Neural cell (in vitro differentiated cells): ENCODE measurements at regions not wholly inside any gene's neighbourhood (a gene's known extent, or its start where the extent isn't known, plus 50 kb on each side); places are given as distances from the start of the nearest gene placed in this dataset.

Source experiments
- H2AFZ ChIP-seq: fragments of 200-600, 300-800 bp; sonication (generic), shearing (Covaris generic); 2 replicates; pipeline ENCODE4 v1.6.0; 2014; ENCODE audit warnings: low read depth, mild to moderate bottlenecking, antibody characterized with exemption, low read length, moderate library complexity
- H3F3A ChIP-seq: fragments of 200-600 bp; shearing (Covaris generic); 2 replicates; pipeline ENCODE4 v1.6.1; 2016; ENCODE audit warnings: mild to moderate bottlenecking, moderate library complexity, mixed read lengths, antibody characterized with exemption, low read length; ENCODE audit not compliant: insufficient read depth, poor library complexity, severe bottlenecking
- H3K27ac ChIP-seq: fragments of 200-600, 300-800 bp; sonication (generic), shearing (Covaris generic); 2 replicates; pipeline ENCODE4 v1.5.1; 2014; ENCODE audit warnings: mild to moderate bottlenecking, low read length, moderate library complexity
- H3K27me3 ChIP-seq: fragments of 300-800, 200-600 bp; sonication (generic), shearing (Covaris generic); 2 replicates; pipeline ENCODE4 v1.6.0; 2014; ENCODE audit warnings: mild to moderate bottlenecking, low read depth, low read length, moderate library complexity; ENCODE audit not compliant: insufficient read depth
- H3K36me3 ChIP-seq: fragments of 300-800, 200-600 bp; sonication (generic), shearing (Covaris generic); 2 replicates; pipeline ENCODE4 v1.5.1; 2014; ENCODE audit warnings: mild to moderate bottlenecking, antibody characterized with exemption, low read length, moderate library complexity; ENCODE audit not compliant: insufficient read depth
- H3K4me2 ChIP-seq: fragments of 300-800, 200-600 bp; sonication (generic), shearing (Covaris generic); 2 replicates; pipeline ENCODE4 v1.6.0; 2014; ENCODE audit warnings: mild to moderate bottlenecking, low read length
- H3K4me3 ChIP-seq: fragments of 300-800, 200-600 bp; sonication (generic), shearing (Covaris generic); 2 replicates; pipeline ENCODE4 v1.5.1; 2014; ENCODE audit warnings: mild to moderate bottlenecking, low read length, moderate library complexity
- H3K79me2 ChIP-seq: fragments of 200-600 bp; shearing (Covaris generic); replicated peaks from 2 replicates; pipeline ENCODE4 v1.6.0; 2014; ENCODE audit warnings: mild to moderate bottlenecking, low read length, moderate library complexity; ENCODE audit not compliant: insufficient read depth
- H3K9ac ChIP-seq: fragments of 300-800, 200-600 bp; sonication (generic), shearing (Covaris generic); 2 replicates; pipeline ENCODE4 v1.6.1; 2016; ENCODE audit warnings: mild to moderate bottlenecking, low read length, mixed read lengths
- H3K9me2 ChIP-seq: fragments of 200-600 bp; shearing (Covaris generic); 2 replicates; pipeline ENCODE4 v1.6.1; 2016; ENCODE audit warnings: mild to moderate bottlenecking, low read length, mixed read lengths; ENCODE audit not compliant: insufficient read depth
- H3K9me3 ChIP-seq: fragments of 200-600, 300-800 bp; sonication (generic), shearing (Covaris generic); 2 replicates; pipeline ENCODE4 v1.6.1; 2016; ENCODE audit warnings: mild to moderate bottlenecking, mixed run types, low read length, moderate library complexity, mixed read lengths
- H4K20me1 ChIP-seq: fragments of 200-600 bp; shearing (Covaris generic); 2 replicates; pipeline ENCODE4 v1.6.1; 2016; ENCODE audit warnings: mild to moderate bottlenecking, mixed run types; ENCODE audit not compliant: insufficient read depth
- EP300 ChIP-seq: fragments of 450-650 bp; conservative IDR thresholded peaks from 2 replicates; pipeline ENCODE4 v1.6.1; 2014; ENCODE audit warnings: antibody characterized with exemption, mild to moderate bottlenecking, moderate library complexity; ENCODE audit not compliant: poor library complexity, severe bottlenecking
- EZH2 ChIP-seq: fragments of 200-600, 300-800 bp; shearing (Covaris generic), sonication (generic); IDR thresholded peaks from 2 replicates; pipeline ENCODE4 v1.6.1; 2014; ENCODE audit warnings: antibody characterized with exemption, low read length, borderline replicate concordance, mild to moderate bottlenecking; ENCODE audit not compliant: insufficient read depth, poor library complexity, severe bottlenecking
- MXI1 ChIP-seq: fragments of 450-650 bp; conservative IDR thresholded peaks from 2 replicates; pipeline ENCODE4 v1.6.1; 2014; ENCODE audit warnings: antibody characterized with exemption, mild to moderate bottlenecking; ENCODE audit not compliant: poor library complexity, severe bottlenecking
- POLR2AphosphoS5 ChIP-seq: IDR thresholded peaks from 2 replicates; pipeline ENCODE4 v1.6.1; 2012
- RAD21 ChIP-seq: fragments of 450-650 bp; conservative IDR thresholded peaks from 2 replicates; pipeline ENCODE4 v1.6.1; 2014; ENCODE audit warnings: antibody characterized with exemption, mild to moderate bottlenecking, moderate library complexity
- SMC3 ChIP-seq: fragments of 450-650 bp; conservative IDR thresholded peaks from 2 replicates; pipeline ENCODE4 v1.6.1; 2014; ENCODE audit warnings: antibody characterized with exemption, mild to moderate bottlenecking, moderate library complexity; ENCODE audit not compliant: poor library complexity
- TAF1 ChIP-seq: IDR thresholded peaks from 2 replicates; pipeline ENCODE4 v1.6.1; 2012; ENCODE audit warnings: low read depth
- TF ChIP-seq, protein P1 (sequence below): fragments of 450-650 bp; IDR thresholded peaks from 2 replicates; pipeline ENCODE4 v1.5.1; 2014; ENCODE audit warnings: antibody characterized with exemption, mild to moderate bottlenecking, moderate library complexity; ENCODE audit not compliant: poor library complexity, severe bottlenecking
- TF ChIP-seq, protein P2 (sequence below): IDR thresholded peaks from 2 replicates; pipeline ENCODE4 v1.6.1; 2012; ENCODE audit warnings: borderline replicate concordance

DNA sequence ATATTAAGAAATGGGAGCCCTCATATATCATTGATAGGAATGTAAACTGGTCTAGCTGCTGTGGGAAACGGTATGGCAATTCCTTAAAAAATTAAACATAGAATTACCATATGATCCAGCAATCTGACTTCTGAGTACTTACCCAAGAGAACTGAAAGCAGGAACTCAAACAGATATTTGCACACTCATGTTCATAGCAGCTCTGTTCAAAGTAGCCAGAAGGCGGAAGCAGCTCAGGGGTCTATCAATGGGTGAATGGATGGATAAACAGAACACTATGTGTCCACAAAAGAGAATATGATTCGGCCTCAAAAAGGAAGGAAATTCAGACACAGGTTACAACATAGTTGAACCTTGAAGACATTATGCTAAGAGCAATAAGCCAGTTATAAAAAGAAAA is 135.7 kb upstream of the NDUFV2 start:
- Histone ChIP-seq H3K9me3 (no peaks in the 10 kb centered on the region), H3K4me3 (no peak overlapping the region), H3K4me2 (no peak overlapping the region), H3K36me3 (no peaks in the 10 kb centered on the region), H2AFZ (no peak overlapping the region), H3K27ac (no peak overlapping the region), H3K27me3 (no peaks in the 10 kb centered on the region), H3K9ac (no peak overlapping the region), H3K9me2 (no peaks in the 10 kb centered on the region), H3F3A (no peaks in the 10 kb centered on the region), H4K20me1 (no peaks in the 10 kb centered on the region), H3K79me2 (no peaks in the 10 kb centered on the region)
- no peak for TF ChIP-seq RAD21
- TF ChIP-seq, protein P1, sequence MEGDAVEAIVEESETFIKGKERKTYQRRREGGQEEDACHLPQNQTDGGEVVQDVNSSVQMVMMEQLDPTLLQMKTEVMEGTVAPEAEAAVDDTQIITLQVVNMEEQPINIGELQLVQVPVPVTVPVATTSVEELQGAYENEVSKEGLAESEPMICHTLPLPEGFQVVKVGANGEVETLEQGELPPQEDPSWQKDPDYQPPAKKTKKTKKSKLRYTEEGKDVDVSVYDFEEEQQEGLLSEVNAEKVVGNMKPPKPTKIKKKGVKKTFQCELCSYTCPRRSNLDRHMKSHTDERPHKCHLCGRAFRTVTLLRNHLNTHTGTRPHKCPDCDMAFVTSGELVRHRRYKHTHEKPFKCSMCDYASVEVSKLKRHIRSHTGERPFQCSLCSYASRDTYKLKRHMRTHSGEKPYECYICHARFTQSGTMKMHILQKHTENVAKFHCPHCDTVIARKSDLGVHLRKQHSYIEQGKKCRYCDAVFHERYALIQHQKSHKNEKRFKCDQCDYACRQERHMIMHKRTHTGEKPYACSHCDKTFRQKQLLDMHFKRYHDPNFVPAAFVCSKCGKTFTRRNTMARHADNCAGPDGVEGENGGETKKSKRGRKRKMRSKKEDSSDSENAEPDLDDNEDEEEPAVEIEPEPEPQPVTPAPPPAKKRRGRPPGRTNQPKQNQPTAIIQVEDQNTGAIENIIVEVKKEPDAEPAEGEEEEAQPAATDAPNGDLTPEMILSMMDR = no peak
- no peak for TF ChIP-seq MXI1
- no peak for TF ChIP-seq EP300
- TF ChIP-seq TAF1 = no peak
- no peak for TF ChIP-seq POLR2AphosphoS5
- TF ChIP-seq, protein P2, sequence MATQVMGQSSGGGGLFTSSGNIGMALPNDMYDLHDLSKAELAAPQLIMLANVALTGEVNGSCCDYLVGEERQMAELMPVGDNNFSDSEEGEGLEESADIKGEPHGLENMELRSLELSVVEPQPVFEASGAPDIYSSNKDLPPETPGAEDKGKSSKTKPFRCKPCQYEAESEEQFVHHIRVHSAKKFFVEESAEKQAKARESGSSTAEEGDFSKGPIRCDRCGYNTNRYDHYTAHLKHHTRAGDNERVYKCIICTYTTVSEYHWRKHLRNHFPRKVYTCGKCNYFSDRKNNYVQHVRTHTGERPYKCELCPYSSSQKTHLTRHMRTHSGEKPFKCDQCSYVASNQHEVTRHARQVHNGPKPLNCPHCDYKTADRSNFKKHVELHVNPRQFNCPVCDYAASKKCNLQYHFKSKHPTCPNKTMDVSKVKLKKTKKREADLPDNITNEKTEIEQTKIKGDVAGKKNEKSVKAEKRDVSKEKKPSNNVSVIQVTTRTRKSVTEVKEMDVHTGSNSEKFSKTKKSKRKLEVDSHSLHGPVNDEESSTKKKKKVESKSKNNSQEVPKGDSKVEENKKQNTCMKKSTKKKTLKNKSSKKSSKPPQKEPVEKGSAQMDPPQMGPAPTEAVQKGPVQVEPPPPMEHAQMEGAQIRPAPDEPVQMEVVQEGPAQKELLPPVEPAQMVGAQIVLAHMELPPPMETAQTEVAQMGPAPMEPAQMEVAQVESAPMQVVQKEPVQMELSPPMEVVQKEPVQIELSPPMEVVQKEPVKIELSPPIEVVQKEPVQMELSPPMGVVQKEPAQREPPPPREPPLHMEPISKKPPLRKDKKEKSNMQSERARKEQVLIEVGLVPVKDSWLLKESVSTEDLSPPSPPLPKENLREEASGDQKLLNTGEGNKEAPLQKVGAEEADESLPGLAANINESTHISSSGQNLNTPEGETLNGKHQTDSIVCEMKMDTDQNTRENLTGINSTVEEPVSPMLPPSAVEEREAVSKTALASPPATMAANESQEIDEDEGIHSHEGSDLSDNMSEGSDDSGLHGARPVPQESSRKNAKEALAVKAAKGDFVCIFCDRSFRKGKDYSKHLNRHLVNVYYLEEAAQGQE = no peak
- TF ChIP-seq EZH2 = no peak
- no peak for TF ChIP-seq SMC3

DNA sequence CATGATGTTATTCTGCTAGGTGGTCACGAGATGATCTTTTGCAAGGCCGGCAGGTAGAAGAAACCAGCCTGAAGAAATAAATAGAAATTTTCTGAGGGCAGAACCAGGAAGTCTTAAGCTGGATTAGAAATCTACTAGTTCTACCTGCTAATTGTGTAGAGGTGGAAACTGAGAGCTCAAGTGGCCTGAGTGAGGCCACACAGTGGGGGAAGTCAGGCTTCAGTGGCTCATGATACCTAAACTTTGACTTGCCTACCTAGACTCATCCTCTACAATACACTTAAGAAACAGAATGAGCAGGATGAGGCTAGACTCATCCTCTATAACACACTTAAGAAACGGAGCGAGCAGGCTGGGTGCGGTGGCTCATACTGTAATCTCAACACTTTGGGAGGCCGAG is 134.9 kb upstream of the NDUFV2 start:
- Histone ChIP-seq H3K27me3 (no peaks in the 10 kb centered on the region), H3K9me2 (no peaks in the 10 kb centered on the region), H4K20me1 (no peaks in the 10 kb centered on the region), H3K4me3 (no peak overlapping the region), H3K9ac (no peak overlapping the region), H3K9me3 (no peaks in the 10 kb centered on the region), H2AFZ (no peak overlapping the region), H3F3A (no peaks in the 10 kb centered on the region), H3K4me2 (no peak overlapping the region), H3K79me2 (no peaks in the 10 kb centered on the region), H3K36me3 (no peaks in the 10 kb centered on the region), H3K27ac (no peak overlapping the region)
- TF ChIP-seq RAD21 = no peak
- TF ChIP-seq EZH2 = no peak
- no peak for TF ChIP-seq TAF1
- no peak for TF ChIP-seq POLR2AphosphoS5
- TF ChIP-seq SMC3 = no peak
- TF ChIP-seq, protein P2 = no peak
